DND-41 (cell line): ENCODE measurements at regions not wholly inside any gene's neighbourhood (a gene's known extent, or its start where the extent isn't known, plus 50 kb on each side); places are given as distances from the start of the nearest gene placed in this dataset.

ENCODE experiments used
- ATAC-seq: fragments of 200-7000 bp; cut with Tn5 transposase; 3 replicates; pipeline ENCODE4 v1.9.1; 2021; ENCODE audit warnings: low read depth; ENCODE audit not compliant: insufficient read depth
- DNase-seq: peaks from one replicate; pipeline ENCODE4 v3.0.0-alpha.2; 2020
- H2AFZ ChIP-seq: 2 replicates; pipeline ENCODE4 v1.6.0; 2012; ENCODE audit warnings: low read depth, low read length
- H3K27ac ChIP-seq: 2 replicates; pipeline ENCODE4 v1.5.1; 2012; ENCODE audit warnings: low read length, inconsistent platforms
- H3K27me3 ChIP-seq: fragments of 200-600 bp; sonication (generic); 2 replicates; pipeline ENCODE4 v1.6.0; 2012; ENCODE audit warnings: low read length, mild to moderate bottlenecking, inconsistent platforms; ENCODE audit not compliant: insufficient read depth, poor library complexity
- H3K36me3 ChIP-seq: 2 replicates; pipeline ENCODE4 v1.5.1; 2012; ENCODE audit warnings: low read length, inconsistent platforms; ENCODE audit not compliant: insufficient read depth
- H3K4me1 ChIP-seq: 2 replicates; pipeline ENCODE4 v1.5.1; 2012; ENCODE audit warnings: mild to moderate bottlenecking, low read length; ENCODE audit not compliant: insufficient read depth
- H3K4me2 ChIP-seq: 2 replicates; pipeline ENCODE4 v1.6.0; 2012; ENCODE audit warnings: mild to moderate bottlenecking, moderate library complexity, low read length, inconsistent platforms; ENCODE audit not compliant: insufficient read depth
- H3K4me3 ChIP-seq, 2 experiments: fragments of 200-600 bp in 1 of 2; shearing (Covaris generic) in 1 of 2; 2 replicates each; pipeline ENCODE4 v1.5.1; 2012 to 2016; ENCODE audit warnings: inconsistent platforms in 2 of 2, low read length in 2 of 2, mild to moderate bottlenecking in 2 of 2, low read depth in 1 of 2, moderate library complexity in 1 of 2
- H3K79me2 ChIP-seq: 2 replicates; pipeline ENCODE4 v1.6.0; 2012; ENCODE audit warnings: low read length, inconsistent platforms; ENCODE audit not compliant: insufficient read depth
- H3K9ac ChIP-seq: 2 replicates; pipeline ENCODE4 v1.6.0; 2012; ENCODE audit warnings: low read depth, mild to moderate bottlenecking, inconsistent platforms, low read length, moderate library complexity
- H3K9me3 ChIP-seq: 2 replicates; pipeline ENCODE4 v1.5.1; 2012; ENCODE audit warnings: low read length, moderate library complexity, mild to moderate bottlenecking, inconsistent platforms; ENCODE audit not compliant: insufficient read depth, severe bottlenecking
- H4K20me1 ChIP-seq: 2 replicates; pipeline ENCODE4 v1.6.0; 2012; ENCODE audit warnings: low read length; ENCODE audit not compliant: insufficient read depth
- CTCF ChIP-seq: IDR thresholded peaks from 2 replicates; pipeline ENCODE4 v1.5.1; 2012; ENCODE audit warnings: borderline replicate concordance, low read length, moderate library complexity, mild to moderate bottlenecking; ENCODE audit not compliant: poor library complexity, severe bottlenecking; ENCODE audit errors: extremely low read depth
- EZH2 ChIP-seq: IDR thresholded peaks from 3 replicates; pipeline ENCODE4 v1.6.1; 2012; ENCODE audit warnings: borderline replicate concordance, low read depth, mild to moderate bottlenecking, moderate library complexity, low read length, inconsistent platforms; ENCODE audit not compliant: severe bottlenecking

- ATAC-seq: no peak
- H3K9me3 ChIP-seq: no peaks in the 10 kb centered on the region
Observed at GRCh38 chr11:128300785-128301184, 286.6 kb downstream of the ETS1 start.

GRCh38 chr11:128299132-128299726 lies 288.1 kb downstream of the ETS1 start:
- Histone ChIP-seq H4K20me1 (no peaks in the 10 kb centered on the region), H3K27ac (peak overlapping the region; percentile 21; the same call in 1 of the 2 replicates), H3K4me1 (peaks cover 54% of the 10 kb centered on the region), H3K9me3 (no peaks in the 10 kb centered on the region), H3K9ac (no peak overlapping the region), H3K4me3 (no peak overlapping the region), H3K79me2 (no peaks in the 10 kb centered on the region), H3K27me3 (no peaks in the 10 kb centered on the region), H2AFZ (no peak overlapping the region), H3K4me2 (no peak overlapping the region), H3K36me3 (no peaks in the 10 kb centered on the region)
- no peak for DNase-seq
- no peak for ATAC-seq
- no peak for TF ChIP-seq CTCF
- no peak for TF ChIP-seq EZH2

More at GRCh38 chr11:128300785-128301184, 286.6 kb downstream of the ETS1 start:
- Histone ChIP-seq H3K79me2 (no peaks in the 10 kb centered on the region), H3K4me3 (no peak overlapping the region), H3K4me1 (peaks cover 68% of the 10 kb centered on the region), H3K27me3 (no peaks in the 10 kb centered on the region), H3K27ac (no peak overlapping the region), H4K20me1 (no peaks in the 10 kb centered on the region), H3K36me3 (no peaks in the 10 kb centered on the region), H2AFZ (no peak overlapping the region), H3K4me2 (no peak overlapping the region), H3K9ac (no peak overlapping the region)
- no peak for DNase-seq
- no peak for TF ChIP-seq CTCF
- no peak for TF ChIP-seq EZH2

GRCh38 chr11:128298271-128298670 lies 289.1 kb downstream of the ETS1 start:
- no peak overlapping the region for H3K9ac ChIP-seq
- no peak for DNase-seq
- H3K4me3 ChIP-seq: no peak overlapping the region
- no peak for ATAC-seq
- no peak overlapping the region for H3K27ac ChIP-seq
- no peak for TF ChIP-seq EZH2
- TF ChIP-seq CTCF: no peak
- peaks cover 44% of the 10 kb centered on the region for H3K4me1 ChIP-seq
- no peak overlapping the region for H2AFZ ChIP-seq
- H3K27me3 ChIP-seq: no peaks in the 10 kb centered on the region
- no peaks in the 10 kb centered on the region for H3K79me2 ChIP-seq
- no peaks in the 10 kb centered on the region for H3K36me3 ChIP-seq
- no peak overlapping the region for H3K4me2 ChIP-seq
- H3K9me3 ChIP-seq: no peaks in the 10 kb centered on the region
- H4K20me1 ChIP-seq: no peaks in the 10 kb centered on the region
